H1 (cell line): ENCODE measurements at regions not wholly inside any gene's neighbourhood (a gene's known extent, or its start where the extent isn't known, plus 50 kb on each side); places are given as distances from the start of the nearest gene placed in this dataset.

Experiments
- CTCF ChIA-PET: fragments of 300-600 bp; sonication (Branson Sonifier 250); formaldehyde crosslinking; loops from one replicate; lab custom pipeline; 2021; ENCODE audit not compliant: partially characterized antibody; lab: Charles Lee
- POLR2A ChIA-PET: fragments of 300-600 bp; sonication (Branson Sonifier 250); formaldehyde crosslinking; loops from one replicate; lab custom pipeline; 2021; ENCODE audit warnings: inconsistent platforms; ENCODE audit not compliant: partially characterized antibody; lab: Charles Lee
- DNase-seq, 2 experiments: peaks; one replicate each; pipeline versions ENCODE4 v3.0.0 to v3.0.0-alpha.2; 2010 to 2022; ENCODE audit warnings: low spot score in 2 of 2, low read depth in 1 of 2, mixed read lengths in 1 of 2
- FAIRE-seq: peaks from 2 replicates; lab custom pipeline; 2011; peaks lifted over from hg19 to GRCh38; lab: Jason Lieb, UNC
- H2AFZ ChIP-seq: 2 replicates; pipeline ENCODE4 v1.8.1; 2012; ENCODE audit warnings: low read length, inconsistent platforms
- H2AK5ac ChIP-seq: 2 replicates; pipeline ENCODE4 v1.6.1; 2013; ENCODE audit warnings: low read depth, low read length
- H2BK120ac ChIP-seq: replicated peaks from 2 replicates; pipeline ENCODE3; 2013; ENCODE audit warnings: low read depth, low read length, inconsistent platforms
- H2BK12ac ChIP-seq: 2 replicates; pipeline ENCODE4 v1.6.1; 2013; ENCODE audit warnings: low read depth, low read length
- H2BK15ac ChIP-seq: 2 replicates; pipeline ENCODE4 v1.6.1; 2013; ENCODE audit warnings: low read length
- H2BK20ac ChIP-seq: 2 replicates; pipeline ENCODE4 v1.6.1; 2013; ENCODE audit warnings: low read length
- H2BK5ac ChIP-seq: 2 replicates; pipeline ENCODE4 v1.6.1; 2013; ENCODE audit warnings: low read depth, low read length
- H3K14ac ChIP-seq: 2 replicates; pipeline ENCODE4 v1.6.1; 2013; ENCODE audit warnings: inconsistent platforms; ENCODE audit not compliant: insufficient read length
- H3K18ac ChIP-seq: 2 replicates; pipeline ENCODE4 v1.6.1; 2013; ENCODE audit warnings: low read length; ENCODE audit errors: extremely low read depth
- H3K23ac ChIP-seq: 2 replicates; pipeline ENCODE4 v1.6.1; 2013; ENCODE audit warnings: inconsistent platforms; ENCODE audit not compliant: insufficient read length
- H3K23me2 ChIP-seq: 2 replicates; pipeline ENCODE4 v1.6.1; 2013; ENCODE audit warnings: low read depth, low read length
- H3K27ac ChIP-seq: 2 replicates; pipeline ENCODE4 v1.6.1; 2011; ENCODE audit warnings: low read depth, low read length, inconsistent platforms
- H3K27me3 ChIP-seq, 4 experiments: replicated peaks in 1 of 4; 1 replicate in 1 of 4; 2 replicates in 3 of 4; pipeline versions ENCODE4 v1.6.1 to v1.8.1; 2011 to 2013; ENCODE audit warnings: low read length in 3 of 4, mild to moderate bottlenecking in 3 of 4, inconsistent platforms in 2 of 4, mixed read lengths in 2 of 4, moderate library complexity in 1 of 4; ENCODE audit not compliant: control insufficient read depth in 3 of 4, insufficient read depth in 3 of 4; ENCODE audit errors: extremely low read depth in 1 of 4
- H3K36me3 ChIP-seq, 4 experiments: 2 replicates each; pipeline versions ENCODE4 v1.6.1 to v1.8.1; 2011 to 2013; ENCODE audit warnings: mild to moderate bottlenecking in 4 of 4, low read length in 3 of 4, moderate library complexity in 2 of 4, control low read depth in 1 of 4, inconsistent platforms in 1 of 4; ENCODE audit not compliant: insufficient read depth in 4 of 4, control insufficient read depth in 2 of 4
- H3K4ac ChIP-seq: replicated peaks from 2 replicates; pipeline ENCODE3; 2013; ENCODE audit warnings: low read length, low read depth, mixed read lengths, inconsistent platforms; ENCODE audit not compliant: insufficient read length
- H3K4me1 ChIP-seq, 4 experiments: replicated peaks in 1 of 4; 1 replicate in 1 of 4; 2 replicates in 3 of 4; pipeline versions ENCODE4 v1.6.1 to v1.8.1; 2011 to 2013; ENCODE audit warnings: low read length in 3 of 4, inconsistent platforms in 2 of 4, mixed read lengths in 1 of 4; ENCODE audit not compliant: insufficient read depth in 4 of 4, control insufficient read depth in 3 of 4
- H3K4me2 ChIP-seq, 2 experiments: 2 replicates each; pipeline versions ENCODE4 v1.6.1 to v1.8.1; 2011 to 2013; ENCODE audit warnings: low read depth in 2 of 2, low read length in 2 of 2, control low read depth in 1 of 2, inconsistent platforms in 1 of 2, mild to moderate bottlenecking in 1 of 2; ENCODE audit not compliant: insufficient read depth in 1 of 2
- H3K4me3 ChIP-seq, 4 experiments: fragments of 200-600, 300-600 bp in 1 of 4; sonication (generic), shearing (Covaris generic), sonication (Bioruptor Twin) in 1 of 4; 2 replicates each; pipeline versions ENCODE4 v1.5.1 to v1.8.1; 2011 to 2016; ENCODE audit warnings: low read length in 4 of 4, low read depth in 3 of 4, control low read depth in 2 of 4, inconsistent platforms in 2 of 4, mild to moderate bottlenecking in 2 of 4, mixed read lengths in 1 of 4, moderate library complexity in 1 of 4; ENCODE audit not compliant: insufficient read depth in 2 of 4; ENCODE audit errors: extremely low read depth in 1 of 4
- H3K56ac ChIP-seq: replicated peaks from 2 replicates; pipeline ENCODE3; 2013; ENCODE audit warnings: low read depth, mild to moderate bottlenecking, mixed read lengths, low read length, inconsistent platforms; ENCODE audit not compliant: insufficient read length
- H3K79me1 ChIP-seq: 2 replicates; pipeline ENCODE4 v1.6.1; 2013; ENCODE audit warnings: low read depth, low read length, control low read depth
- H3K79me2 ChIP-seq, 2 experiments: 2 replicates each; pipeline versions ENCODE4 v1.6.1 to v1.8.1; 2012 to 2013; ENCODE audit warnings: low read length in 2 of 2, mild to moderate bottlenecking in 2 of 2, inconsistent platforms in 1 of 2; ENCODE audit not compliant: insufficient read depth in 2 of 2, control insufficient read depth in 1 of 2
- H3K9ac ChIP-seq, 4 experiments: replicated peaks in 1 of 4; 1 replicate in 1 of 4; 2 replicates in 3 of 4; pipeline versions ENCODE4 v1.6.1 to v1.8.1; 2011 to 2013; ENCODE audit warnings: low read depth in 3 of 4, low read length in 3 of 4, control low read depth in 2 of 4, mild to moderate bottlenecking in 2 of 4, moderate library complexity in 2 of 4, inconsistent platforms in 1 of 4; ENCODE audit errors: extremely low read depth in 1 of 4
- H3K9me3 ChIP-seq, 2 experiments: 2 replicates each; pipeline versions ENCODE4 v1.6.1 to v1.8.1; 2012 to 2013; ENCODE audit warnings: mild to moderate bottlenecking in 2 of 2, moderate library complexity in 2 of 2, control low read depth in 1 of 2, inconsistent platforms in 1 of 2, low read depth in 1 of 2, low read length in 1 of 2, mixed read lengths in 1 of 2; ENCODE audit not compliant: insufficient read depth in 2 of 2
- H4K20me1 ChIP-seq, 2 experiments: replicated peaks in 1 of 2; 2 replicates each; pipeline versions ENCODE3 to v1.8.1; 2011 to 2013; ENCODE audit warnings: inconsistent platforms in 2 of 2, low read length in 2 of 2, mild to moderate bottlenecking in 1 of 2; ENCODE audit not compliant: insufficient read depth in 2 of 2, control insufficient read depth in 1 of 2
- H4K5ac ChIP-seq: 2 replicates; pipeline ENCODE4 v1.6.1; 2013; ENCODE audit warnings: low read length, low read depth, mixed read lengths, inconsistent platforms; ENCODE audit not compliant: insufficient read length
- H4K8ac ChIP-seq: 2 replicates; pipeline ENCODE4 v1.8.0; 2013; ENCODE audit warnings: mild to moderate bottlenecking, moderate library complexity, low read length, inconsistent platforms; ENCODE audit not compliant: insufficient read depth; ENCODE audit errors: extremely low read depth
- H4K91ac ChIP-seq: replicated peaks from 2 replicates; pipeline ENCODE3; 2013; ENCODE audit warnings: low read length, mixed read lengths, inconsistent platforms; ENCODE audit not compliant: insufficient read length
- CREB1 ChIP-seq: IDR thresholded peaks from 2 replicates; pipeline ENCODE4 v1.6.1; 2012; ENCODE audit warnings: inconsistent platforms
- CTBP2 ChIP-seq: IDR thresholded peaks from 2 replicates; pipeline ENCODE4 v1.7.0; 2011; ENCODE audit warnings: borderline replicate concordance, mild to moderate bottlenecking, moderate library complexity, mixed read lengths, low read length; ENCODE audit not compliant: insufficient read depth, insufficient read length
- EP300 ChIP-seq, 2 experiments: IDR thresholded peaks; 1 replicate in 1 of 2; 2 replicates in 1 of 2; pipeline ENCODE4 v1.6.1; 2011 to 2012; ENCODE audit warnings: low read depth in 2 of 2, low read length in 2 of 2, mild to moderate bottlenecking in 2 of 2, borderline replicate concordance in 1 of 2, inconsistent platforms in 1 of 2, moderate library complexity in 1 of 2
- KDM1A ChIP-seq: fragments of 200-600, 300-600 bp; sonication (generic); IDR thresholded peaks from 2 replicates; pipeline ENCODE4 v1.7.1; 2016; ENCODE audit warnings: mild to moderate bottlenecking, low read length, borderline replicate concordance
- SIRT6 ChIP-seq: IDR thresholded peaks from one replicate; pipeline ENCODE4 v1.7.1; 2012; ENCODE audit warnings: low read length, inconsistent platforms
- SP1 ChIP-seq: IDR thresholded peaks from 2 replicates; pipeline ENCODE4 v1.6.1; 2011; ENCODE audit warnings: low read depth, low read length
- SRF ChIP-seq: IDR thresholded peaks from 2 replicates; pipeline ENCODE4 v1.6.1; 2011; ENCODE audit warnings: mild to moderate bottlenecking, low read depth, low read length, moderate library complexity
- WGBS, 2 experiments: shearing (Covaris generic) in 1 of 2; methylation state at CpG; one replicate each; pipeline versions ENCODE4 v1.1.6 to v1.1.7; 2013 to 2015; ENCODE audit warnings: low lambda C conversion rate in 2 of 2, mixed read lengths in 2 of 2, inconsistent platforms in 1 of 2, low coverage in 1 of 2, missing lambda C conversion rate in 1 of 2; ENCODE audit not compliant: insufficient replicate concordance in 2 of 2, insufficient coverage in 1 of 2, insufficient read length in 1 of 2; ENCODE audit errors: extremely low coverage in 1 of 2, missing lambda C conversion rate in 1 of 2; 5-methylcytosine and 5-hydroxymethylcytosine counted together
- TF ChIP-seq, protein P1 (sequence below): IDR thresholded peaks from 2 replicates; pipeline ENCODE4 v1.6.1; 2012; ENCODE audit warnings: inconsistent platforms
- TF ChIP-seq, protein P2 (sequence below): IDR thresholded peaks from 2 replicates; pipeline ENCODE4 v1.6.1; 2012; ENCODE audit warnings: low read length, inconsistent platforms

- Histone ChIP-seq H3K18ac (peak overlapping the region; percentile 72), H2BK20ac (no peak overlapping the region), H3K9me3 (no peaks in the 10 kb centered on the region), H3K23ac (no peak overlapping the region), H4K8ac (peak overlapping the region; percentile 88), H3K4me3 (peak overlapping the region; percentile 63 to 77 (median 70)), H3K23me2 (peaks cover 13% of the 10 kb centered on the region), H2BK15ac (no peak overlapping the region), H2BK12ac (no peak overlapping the region), H2BK120ac (no peak overlapping the region), H2AK5ac (no peak overlapping the region), H3K79me1 (peaks cover 4% of the 10 kb centered on the region; the same call in 1 of the 2 replicates), H3K14ac (no peak overlapping the region), H3K79me2 (peaks cover 0 to 11% of the 10 kb centered on the region in 2 experiments; a peak in 2 of 4 replicates), H3K27ac (no peak overlapping the region), H3K9ac (peak overlapping the region in 2 of 4 experiments; percentile 13 to 61; a peak in 3 of 7 replicates), H3K27me3 (peaks cover 2 to 20% (median 19%) of the 10 kb centered on the region in 4 experiments), H4K20me1 (peaks cover 0 to 8% of the 10 kb centered on the region in 2 experiments), H3K4ac (no peak overlapping the region), H3K4me1 (peaks cover 8 to 11% (median 10%) of the 10 kb centered on the region in 4 experiments; a peak in 6 of 7 replicates), H4K91ac (no peak overlapping the region), H4K5ac (no peak overlapping the region), H2AFZ (peak overlapping the region; percentile 52; the same call in 1 of the 2 replicates), H3K4me2 (peak overlapping the region; percentile 84 to 98), H3K36me3 (no peaks in the 10 kb centered on the region), H3K56ac (no peak overlapping the region), H2BK5ac (no peak overlapping the region)
- DNase-seq = peak; percentile 47 to 83
- 2% methylated on average over 54 of the region's 81 CpGs; no CpG with 5 or more reads in 1 of the 2 experiments for WGBS, 2 experiments
- FAIRE-seq = no peak
- CTCF ChIA-PET = interaction anchor here (0.5 to 4.8 kb wide), 19 partner anchors 11 to 326 kb away, joined by 3 to 42 read pairs (median 4); partner anchors contain the start of gene OMA1
- POLR2A ChIA-PET = interaction anchor here (0.6 kb wide), 1 partner anchor 12 kb away, joined by 5 read pairs; no protein-coding TSS in a partner anchor
- TF ChIP-seq SRF (no peak), SIRT6 (no peak), EP300 (IDR thresholded peaks at IDR 0.05; ENCODE audit: borderline replicate concordance in 1 of 2, low read depth in 2 of 2, low read length in 2 of 2) (peak in 1 of 2 experiments; percentile 25; a peak in 1 of 3 replicates), KDM1A (peak; percentile 74; the same call in 1 of the 2 replicates), CTBP2 (peak; percentile 20), CREB1 (peak; percentile 52), SP1 (no peak)
- TF ChIP-seq, protein P1, sequence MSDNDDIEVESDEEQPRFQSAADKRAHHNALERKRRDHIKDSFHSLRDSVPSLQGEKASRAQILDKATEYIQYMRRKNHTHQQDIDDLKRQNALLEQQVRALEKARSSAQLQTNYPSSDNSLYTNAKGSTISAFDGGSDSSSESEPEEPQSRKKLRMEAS = peak; percentile 57; the same call in 1 of the 2 replicates
- TF ChIP-seq, protein P2, sequence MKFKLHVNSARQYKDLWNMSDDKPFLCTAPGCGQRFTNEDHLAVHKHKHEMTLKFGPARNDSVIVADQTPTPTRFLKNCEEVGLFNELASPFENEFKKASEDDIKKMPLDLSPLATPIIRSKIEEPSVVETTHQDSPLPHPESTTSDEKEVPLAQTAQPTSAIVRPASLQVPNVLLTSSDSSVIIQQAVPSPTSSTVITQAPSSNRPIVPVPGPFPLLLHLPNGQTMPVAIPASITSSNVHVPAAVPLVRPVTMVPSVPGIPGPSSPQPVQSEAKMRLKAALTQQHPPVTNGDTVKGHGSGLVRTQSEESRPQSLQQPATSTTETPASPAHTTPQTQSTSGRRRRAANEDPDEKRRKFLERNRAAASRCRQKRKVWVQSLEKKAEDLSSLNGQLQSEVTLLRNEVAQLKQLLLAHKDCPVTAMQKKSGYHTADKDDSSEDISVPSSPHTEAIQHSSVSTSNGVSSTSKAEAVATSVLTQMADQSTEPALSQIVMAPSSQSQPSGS = peak; percentile 75; the same call in 1 of the 2 replicates
Observed at GRCh38 chr1:58249737-58250586, 296.6 kb downstream of the OMA1 start.
